ENCODE measurements at regions not wholly inside any gene's neighbourhood (a gene's known extent, or its start where the extent isn't known, plus 50 kb on each side); places are given as distances from the start of the nearest gene placed in this dataset.

GRCh38 chr1:88149686-88150085 lies 534.4 kb upstream of the PKN2 start:
- DNase-seq (ENCODE audit: low read depth), result no peak

- no peak for DNase-seq (ENCODE audit: low read depth)
Observed at GRCh38 chr1:88150330-88150729, 533.7 kb upstream of the PKN2 start.

- DNase-seq (ENCODE audit: low read depth), result no peak
Observed at GRCh38 chr1:88163187-88163586, 520.9 kb upstream of the PKN2 start.

GRCh38 chr1:88168126-88168525 lies 515.9 kb upstream of the PKN2 start:
- no peak for DNase-seq (ENCODE audit: low read depth)

GRCh38 chr1:88169139-88169538 lies 514.9 kb upstream of the PKN2 start:
- no peak for DNase-seq (ENCODE audit: low read depth)

- DNase-seq (ENCODE audit: low read depth), result no peak
Observed at GRCh38 chr1:88169939-88170338, 514.1 kb upstream of the PKN2 start.

- no peak for DNase-seq (ENCODE audit: low read depth)
Observed at GRCh38 chr1:88175120-88175630, 508.9 kb upstream of the PKN2 start.

GRCh38 chr1:88175631-88176226 lies 508.3 kb upstream of the PKN2 start:
- no peak for DNase-seq (ENCODE audit: low read depth)

- no peak for DNase-seq (ENCODE audit: low read depth)
Observed at GRCh38 chr1:88179943-88180342, 504.1 kb upstream of the PKN2 start.

- DNase-seq (ENCODE audit: low read depth), result peak; percentile 54
Observed at GRCh38 chr1:88180449-88181108, 503.5 kb upstream of the PKN2 start.

- DNase-seq (ENCODE audit: low read depth), result no peak
Observed at GRCh38 chr1:88186911-88187310, 497.2 kb upstream of the PKN2 start.

GRCh38 chr1:88188038-88188437 lies 496.0 kb upstream of the PKN2 start:
- no peak for DNase-seq (ENCODE audit: low read depth)

GRCh38 chr1:88189525-88189924 lies 494.5 kb upstream of the PKN2 start:
- DNase-seq (ENCODE audit: low read depth), result no peak

- DNase-seq (ENCODE audit: low read depth), result no peak
Observed at GRCh38 chr1:88191917-88192316, 492.2 kb upstream of the PKN2 start.

- no peak for DNase-seq (ENCODE audit: low read depth)
Observed at GRCh38 chr1:88194542-88194941, 489.5 kb upstream of the PKN2 start.

GRCh38 chr1:88200545-88200944 lies 483.5 kb upstream of the PKN2 start:
- DNase-seq (ENCODE audit: low read depth), result no peak

- no peak for DNase-seq (ENCODE audit: low read depth)
Observed at GRCh38 chr1:88204111-88204510, 480.0 kb upstream of the PKN2 start.

GRCh38 chr1:88204612-88205167 lies 479.4 kb upstream of the PKN2 start:
- no peak for DNase-seq (ENCODE audit: low read depth)

GRCh38 chr1:88208389-88208788 lies 475.7 kb upstream of the PKN2 start:
- no peak for DNase-seq (ENCODE audit: low read depth)

- no peak for DNase-seq (ENCODE audit: low read depth)
Observed at GRCh38 chr1:88210103-88210787, 473.8 kb upstream of the PKN2 start.

- no peak for DNase-seq (ENCODE audit: low read depth)
Observed at GRCh38 chr1:88216441-88216840, 467.6 kb upstream of the PKN2 start.

GRCh38 chr1:88217386-88217785 lies 466.7 kb upstream of the PKN2 start:
- no peak for DNase-seq (ENCODE audit: low read depth)

GRCh38 chr1:88219521-88219920 lies 464.6 kb upstream of the PKN2 start:
- no peak for DNase-seq (ENCODE audit: low read depth)
